GM18507 (cell line): ENCODE measurements at regions not wholly inside any gene's neighbourhood (a gene's known extent, or its start where the extent isn't known, plus 50 kb on each side); places are given as distances from the start of the nearest gene placed in this dataset.

Experiments
- DNase-seq: peaks from one replicate; pipeline ENCODE4 v3.0.0; 2011; ENCODE audit warnings: low read depth; ENCODE audit not compliant: insufficient read length; ENCODE audit errors: extremely low spot score
- FAIRE-seq: peaks from 2 replicates; lab custom pipeline; 2011; peaks lifted over from hg19 to GRCh38; lab: Jason Lieb, UNC

GRCh38 chr11:129324533-129325175 is 51.0 kb upstream of the BARX2 start:
- no peak for DNase-seq
- FAIRE-seq = no peak

GRCh38 chr11:129323896-129324502 is 51.6 kb upstream of the BARX2 start:
- FAIRE-seq (no peak), DNase-seq (no peak)

GRCh38 chr11:129322941-129323340 is 52.7 kb upstream of the BARX2 start:
- FAIRE-seq (no peak), DNase-seq (no peak)

GRCh38 chr11:129321076-129321475 is 54.6 kb upstream of the BARX2 start:
- FAIRE-seq (no peak), DNase-seq (no peak)

GRCh38 chr11:129320494-129320893 is 55.2 kb upstream of the BARX2 start:
- DNase-seq (no peak), FAIRE-seq (no peak)

GRCh38 chr11:129319751-129320150 is 55.9 kb upstream of the BARX2 start:
- no peak for FAIRE-seq

GRCh38 chr11:129319201-129319600 is 56.4 kb upstream of the BARX2 start:
- FAIRE-seq = no peak

More at GRCh38 chr11:129319751-129320150, 55.9 kb upstream of the BARX2 start:
- DNase-seq = no peak

GRCh38 chr11:129317571-129317970 is 58.1 kb upstream of the BARX2 start:
- FAIRE-seq (no peak), DNase-seq (no peak)

More at GRCh38 chr11:129319201-129319600, 56.4 kb upstream of the BARX2 start:
- DNase-seq = no peak

GRCh38 chr11:129316781-129317180 is 58.9 kb upstream of the BARX2 start:
- no peak for DNase-seq
- FAIRE-seq = no peak

GRCh38 chr11:129315781-129316579 is 59.7 kb upstream of the BARX2 start:
- DNase-seq = no peak
- no peak for FAIRE-seq

GRCh38 chr11:129314371-129314770 is 61.3 kb upstream of the BARX2 start:
- DNase-seq (no peak), FAIRE-seq (no peak)

GRCh38 chr11:129313541-129314297 is 61.9 kb upstream of the BARX2 start:
- no peak for DNase-seq
- no peak for FAIRE-seq

GRCh38 chr11:129312730-129313503 is 62.7 kb upstream of the BARX2 start:
- no peak for DNase-seq
- FAIRE-seq = no peak

GRCh38 chr11:129308241-129308865 is 67.3 kb upstream of the BARX2 start:
- no peak for DNase-seq
- no peak for FAIRE-seq

GRCh38 chr11:129307162-129307561 is 68.5 kb upstream of the BARX2 start:
- FAIRE-seq (no peak), DNase-seq (no peak)

GRCh38 chr11:129302386-129303101 is 73.1 kb upstream of the BARX2 start:
- FAIRE-seq = no peak
- DNase-seq = no peak

GRCh38 chr11:129300099-129300498 is 75.5 kb upstream of the BARX2 start:
- DNase-seq (no peak), FAIRE-seq (no peak)

- FAIRE-seq (no peak), DNase-seq (no peak)
Measured at GRCh38 chr11:129298988-129299387, 76.7 kb upstream of the BARX2 start.
